ENCODE measurements at regions not wholly inside any gene's neighbourhood (a gene's known extent, or its start where the extent isn't known, plus 50 kb on each side); places are given as distances from the start of the nearest gene placed in this dataset.

GRCh38 chr7:41162612-41163011, 540.3 kb downstream of the INHBA start:
- no peak for DNase-seq

GRCh38 chr7:41161041-41161587, 541.8 kb downstream of the INHBA start:
- DNase-seq = no peak

- no peak for DNase-seq
Observed at GRCh38 chr7:41156268-41156667, 546.6 kb downstream of the INHBA start.

GRCh38 chr7:41153268-41153667, 549.6 kb downstream of the INHBA start:
- DNase-seq = no peak

GRCh38 chr7:41152179-41152678, 550.7 kb downstream of the INHBA start:
- no peak for DNase-seq

GRCh38 chr7:41149576-41149975, 553.3 kb downstream of the INHBA start:
- no peak for DNase-seq

GRCh38 chr7:41148521-41148951, 554.4 kb downstream of the INHBA start:
- DNase-seq = no peak

- DNase-seq = no peak
Observed at GRCh38 chr7:41147606-41148485, 555.0 kb downstream of the INHBA start.

- DNase-seq = no peak
Observed at GRCh38 chr7:41146429-41146828, 556.5 kb downstream of the INHBA start.

- no peak for DNase-seq
Observed at GRCh38 chr7:41145656-41146055, 557.2 kb downstream of the INHBA start.

- DNase-seq = no peak
Observed at GRCh38 chr7:41142904-41143473, 559.9 kb downstream of the INHBA start.

GRCh38 chr7:41139789-41140188, 563.1 kb downstream of the INHBA start:
- no peak for DNase-seq

GRCh38 chr7:41136551-41136950, 566.3 kb downstream of the INHBA start:
- DNase-seq = no peak

GRCh38 chr7:41135511-41135910, 567.4 kb downstream of the INHBA start:
- no peak for DNase-seq

GRCh38 chr7:41134300-41135255, 568.3 kb downstream of the INHBA start:
- no peak for DNase-seq

GRCh38 chr7:41133690-41134299, 569.1 kb downstream of the INHBA start:
- DNase-seq = no peak

- no peak for DNase-seq
Observed at GRCh38 chr7:41131956-41132355, 570.9 kb downstream of the INHBA start.

- peak; percentile 86 for DNase-seq
Observed at GRCh38 chr7:41130561-41131236, 572.2 kb downstream of the INHBA start.

- DNase-seq = peak; percentile 93
Observed at GRCh38 chr7:41130086-41130485, 572.8 kb downstream of the INHBA start.

- DNase-seq = no peak
Observed at GRCh38 chr7:41125343-41125742, 577.5 kb downstream of the INHBA start.

GRCh38 chr7:41122256-41122987, 580.5 kb downstream of the INHBA start:
- DNase-seq = no peak

Data from NCI-H1694 treated with DMSO at 0.1 percent for 48 hours (cell line).